ENCODE measurements at regions not wholly inside any gene's neighbourhood (a gene's known extent, or its start where the extent isn't known, plus 50 kb on each side); places are given as distances from the start of the nearest gene placed in this dataset.

DNA sequence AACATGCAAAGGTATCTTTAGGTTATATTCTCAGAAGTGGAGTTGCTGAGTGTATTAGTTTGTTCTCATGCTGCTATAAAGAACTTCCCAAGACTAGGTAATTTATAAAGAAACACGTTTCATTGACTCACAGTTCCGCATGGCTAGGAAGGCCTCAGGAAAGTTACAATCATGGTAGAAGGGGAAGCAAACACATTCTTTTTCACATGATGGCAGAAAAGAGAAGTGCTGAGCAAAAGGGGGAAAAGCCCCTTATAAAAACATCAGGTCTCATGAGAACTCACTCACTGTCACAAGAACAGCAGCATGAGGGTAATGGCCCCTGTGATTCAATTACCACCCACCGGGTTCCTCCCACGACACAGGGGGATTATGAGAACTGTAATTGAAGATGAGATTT is 163.6 kb upstream of the PRLR start:
- Histone ChIP-seq H3K27ac (ENCODE audit: low read depth in 1 of 2, low read length in 1 of 2) (no peak overlapping the region), H3K36me3 (ENCODE audit: control insufficient read depth in 2 of 2, insufficient read depth in 2 of 2, low read length in 1 of 2) (no peaks in the 10 kb centered on the region), H3K9me3 (ENCODE audit: control insufficient read depth in 2 of 2, insufficient read depth in 1 of 2, low read length in 1 of 2) (no peaks in the 10 kb centered on the region), H3K27me3 (ENCODE audit: control insufficient read depth in 2 of 2, insufficient read depth in 1 of 2, low read length in 1 of 2) (no peaks in the 10 kb centered on the region), H3K4me3 (ENCODE audit: low read length in 2 of 2) (no peak overlapping the region), H3K4me1 (ENCODE audit: control insufficient read depth in 2 of 2, insufficient read depth in 2 of 2, low read length in 2 of 2) (no peaks in the 10 kb centered on the region)
- WGBS: 84% methylated on average over 4 of the region's 4 CpGs
- no peak for DNase-seq (ENCODE audit: low read depth in 6 of 9, low spot score in 9 of 9)

DNA sequence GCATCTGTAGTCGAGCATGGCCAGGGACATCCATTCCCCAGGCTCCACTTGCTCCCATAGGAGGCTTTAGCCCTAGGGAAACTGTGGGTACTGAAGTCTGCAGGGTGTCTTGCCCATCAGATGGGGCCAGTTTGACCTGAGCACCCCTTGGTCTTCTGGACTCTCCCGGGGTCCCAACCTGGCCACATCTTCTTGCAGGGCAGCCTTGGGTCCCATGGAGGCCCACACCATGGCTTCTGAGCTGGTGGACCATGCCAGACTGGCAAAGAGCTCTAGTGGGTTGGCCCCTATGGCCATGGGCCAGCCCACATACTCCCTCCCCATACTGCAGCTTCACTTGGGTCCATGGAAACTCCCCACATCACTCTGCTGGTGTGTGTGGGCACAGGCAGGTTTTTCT is 154.4 kb upstream of the PRLR start:
- Histone ChIP-seq H3K4me1 (ENCODE audit: control insufficient read depth in 2 of 2, insufficient read depth in 2 of 2, low read length in 2 of 2) (no peaks in the 10 kb centered on the region), H3K4me3 (ENCODE audit: low read length in 2 of 2) (no peak overlapping the region), H3K36me3 (ENCODE audit: control insufficient read depth in 2 of 2, insufficient read depth in 2 of 2, low read length in 1 of 2) (no peaks in the 10 kb centered on the region), H3K27ac (ENCODE audit: low read depth in 1 of 2, low read length in 1 of 2) (no peak overlapping the region), H3K9me3 (ENCODE audit: control insufficient read depth in 2 of 2, insufficient read depth in 1 of 2, low read length in 1 of 2) (peaks cover 0 to 4% of the 10 kb centered on the region in 2 donors), H3K27me3 (ENCODE audit: control insufficient read depth in 2 of 2, insufficient read depth in 1 of 2, low read length in 1 of 2) (no peaks in the 10 kb centered on the region)
- 94% methylated on average over 2 of the region's 2 CpGs for WGBS
- no peak for DNase-seq (ENCODE audit: low read depth in 6 of 9, low spot score in 9 of 9)

DNA sequence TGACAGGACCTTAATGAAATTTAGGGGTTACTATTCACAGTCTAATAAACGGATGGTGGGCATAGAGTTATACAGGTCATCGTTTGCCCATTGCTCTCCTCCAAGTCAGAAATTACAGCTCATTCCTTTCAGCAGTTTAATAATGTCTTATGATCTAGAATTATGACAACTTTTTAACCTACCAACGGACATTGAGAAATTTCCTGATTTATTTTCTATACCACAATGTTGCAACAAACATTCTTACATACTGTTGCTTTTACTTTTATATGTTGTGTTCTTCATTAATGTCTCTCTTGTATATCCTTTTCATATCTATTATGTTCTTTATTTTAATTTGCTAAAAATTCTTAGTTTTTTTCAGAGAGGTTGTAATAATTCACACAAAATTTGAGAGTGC is 152.8 kb upstream of the PRLR start:
- no peak overlapping the region for H3K4me3 ChIP-seq (ENCODE audit: low read length in 2 of 2)
- no peak for DNase-seq (ENCODE audit: low read depth in 6 of 9, low spot score in 9 of 9)

DNA sequence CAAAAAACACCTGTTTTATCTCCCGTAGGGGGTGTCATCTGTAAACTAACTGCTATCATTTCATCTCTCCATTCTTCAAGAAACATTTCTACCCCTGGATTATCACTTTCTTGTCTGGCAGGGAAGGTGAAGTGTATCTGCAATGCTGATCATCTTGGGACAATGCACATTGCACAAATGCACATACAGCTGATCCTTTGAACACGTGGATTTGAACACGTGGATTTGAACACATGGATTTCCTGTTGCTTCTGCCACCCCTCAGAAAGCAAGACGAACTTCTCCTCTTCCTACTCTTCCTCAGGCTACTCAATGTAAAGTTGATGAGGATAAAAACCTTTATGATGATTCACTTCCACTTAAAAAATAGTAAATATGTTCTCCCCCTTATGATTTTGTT is 147.4 kb upstream of the PRLR start:
- Histone ChIP-seq H3K9me3 (ENCODE audit: control insufficient read depth in 2 of 2, insufficient read depth in 1 of 2, low read length in 1 of 2) (no peaks in the 10 kb centered on the region), H3K36me3 (ENCODE audit: control insufficient read depth in 2 of 2, insufficient read depth in 2 of 2, low read length in 1 of 2) (no peaks in the 10 kb centered on the region), H3K27me3 (ENCODE audit: control insufficient read depth in 2 of 2, insufficient read depth in 1 of 2, low read length in 1 of 2) (no peaks in the 10 kb centered on the region), H3K4me1 (ENCODE audit: control insufficient read depth in 2 of 2, insufficient read depth in 2 of 2, low read length in 2 of 2) (no peaks in the 10 kb centered on the region), H3K27ac (ENCODE audit: low read depth in 1 of 2, low read length in 1 of 2) (no peak overlapping the region), H3K4me3 (ENCODE audit: low read length in 2 of 2) (no peak overlapping the region)
- 85% methylated on average over 4 of the region's 4 CpGs for WGBS
- no peak for DNase-seq (ENCODE audit: low read depth in 6 of 9, low spot score in 9 of 9)

More for the DNA sequence above, 152.8 kb upstream of the PRLR start:
- H3K27me3 ChIP-seq (ENCODE audit: control insufficient read depth in 2 of 2, insufficient read depth in 1 of 2, low read length in 1 of 2): no peaks in the 10 kb centered on the region
- no peaks in the 10 kb centered on the region for H3K4me1 ChIP-seq (ENCODE audit: control insufficient read depth in 2 of 2, insufficient read depth in 2 of 2, low read length in 2 of 2)
- H3K27ac ChIP-seq (ENCODE audit: low read depth in 1 of 2, low read length in 1 of 2): no peak overlapping the region
- H3K36me3 ChIP-seq (ENCODE audit: control insufficient read depth in 2 of 2, insufficient read depth in 2 of 2, low read length in 1 of 2): no peaks in the 10 kb centered on the region
- WGBS: 98% methylated on average over 3 of the region's 3 CpGs
- peaks cover 0 to 4% of the 10 kb centered on the region in 2 donors for H3K9me3 ChIP-seq (ENCODE audit: control insufficient read depth in 2 of 2, insufficient read depth in 1 of 2, low read length in 1 of 2)

DNA sequence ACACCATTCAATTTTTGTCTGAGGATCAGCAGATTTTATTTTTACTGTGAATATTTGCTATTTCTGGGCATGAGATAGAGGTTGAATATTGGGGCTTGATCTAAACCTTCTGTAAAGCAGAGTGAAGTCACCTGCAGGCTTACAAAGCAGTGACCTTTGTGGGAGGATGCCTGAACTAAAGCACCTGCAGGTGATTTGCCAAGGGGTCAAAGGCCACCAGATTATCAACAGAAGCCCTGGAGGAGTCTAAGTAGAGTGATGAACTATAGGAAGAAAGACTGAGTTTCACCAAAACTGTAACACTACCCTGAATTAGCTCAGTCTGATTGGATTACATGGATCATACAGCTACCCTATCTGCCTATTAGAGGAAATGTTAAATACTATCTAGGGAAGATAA is 144.3 kb upstream of the PRLR start:
- Histone ChIP-seq H3K36me3 (ENCODE audit: control insufficient read depth in 2 of 2, insufficient read depth in 2 of 2, low read length in 1 of 2) (no peaks in the 10 kb centered on the region), H3K4me3 (ENCODE audit: low read length in 2 of 2) (no peak overlapping the region), H3K4me1 (ENCODE audit: control insufficient read depth in 2 of 2, insufficient read depth in 2 of 2, low read length in 2 of 2) (no peaks in the 10 kb centered on the region), H3K27me3 (ENCODE audit: control insufficient read depth in 2 of 2, insufficient read depth in 1 of 2, low read length in 1 of 2) (no peaks in the 10 kb centered on the region), H3K9me3 (ENCODE audit: control insufficient read depth in 2 of 2, insufficient read depth in 1 of 2, low read length in 1 of 2) (no peaks in the 10 kb centered on the region), H3K27ac (ENCODE audit: low read depth in 1 of 2, low read length in 1 of 2) (no peak overlapping the region)
- DNase-seq (ENCODE audit: low read depth in 6 of 9, low spot score in 9 of 9): no peak

DNA sequence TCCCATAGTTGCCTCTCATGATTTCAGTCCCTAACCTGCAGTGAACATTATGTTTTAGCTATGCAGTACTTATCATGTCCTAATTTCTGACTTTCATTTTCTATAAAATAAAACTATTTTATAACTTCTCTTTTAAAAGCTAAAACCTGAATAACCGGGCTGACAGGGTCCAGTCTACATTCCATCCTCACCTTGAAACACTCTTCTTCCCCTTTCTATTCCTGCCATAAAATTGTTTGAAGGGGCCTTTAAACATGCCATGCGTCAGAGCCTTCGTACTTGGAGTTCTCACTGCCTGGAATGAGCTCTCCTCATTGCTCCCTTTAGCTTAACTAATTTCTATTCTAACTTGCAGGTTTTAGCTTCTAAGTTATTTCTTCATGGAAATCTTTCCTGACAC is 143.0 kb upstream of the PRLR start:
- Histone ChIP-seq H3K4me1 (ENCODE audit: control insufficient read depth in 2 of 2, insufficient read depth in 2 of 2, low read length in 2 of 2) (no peaks in the 10 kb centered on the region), H3K9me3 (ENCODE audit: control insufficient read depth in 2 of 2, insufficient read depth in 1 of 2, low read length in 1 of 2) (no peaks in the 10 kb centered on the region), H3K27ac (ENCODE audit: low read depth in 1 of 2, low read length in 1 of 2) (no peak overlapping the region), H3K27me3 (ENCODE audit: control insufficient read depth in 2 of 2, insufficient read depth in 1 of 2, low read length in 1 of 2) (no peaks in the 10 kb centered on the region), H3K4me3 (ENCODE audit: low read length in 2 of 2) (no peak overlapping the region), H3K36me3 (ENCODE audit: control insufficient read depth in 2 of 2, insufficient read depth in 2 of 2, low read length in 1 of 2) (no peaks in the 10 kb centered on the region)
- 94% methylated on average over 3 of the region's 3 CpGs for whole genome bisulfite sequencing
- no peak for DNase-seq (ENCODE audit: low read depth in 6 of 9, low spot score in 9 of 9)

DNA sequence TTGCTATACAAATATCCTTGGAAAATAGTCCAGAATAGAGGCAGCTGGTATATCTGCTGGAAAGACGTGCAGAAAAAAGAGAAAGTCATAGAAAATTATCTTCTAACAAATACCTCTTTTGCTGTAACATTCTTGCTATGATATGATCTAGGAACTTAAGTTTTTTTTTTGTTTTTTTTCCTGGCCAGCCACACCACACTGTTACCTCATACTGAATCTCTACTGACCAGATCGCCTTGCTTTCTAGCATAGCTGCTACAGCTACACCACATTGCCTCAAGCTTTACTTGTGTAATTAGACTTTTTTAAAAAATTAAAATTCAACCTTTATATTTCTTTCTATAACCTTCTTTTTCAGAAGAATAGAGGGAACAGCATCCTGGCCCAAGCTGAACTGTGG is 142.2 kb upstream of the PRLR start:
- H3K36me3 ChIP-seq (ENCODE audit: control insufficient read depth in 2 of 2, insufficient read depth in 2 of 2, low read length in 1 of 2): no peaks in the 10 kb centered on the region
- H3K4me1 ChIP-seq (ENCODE audit: control insufficient read depth in 2 of 2, insufficient read depth in 2 of 2, low read length in 2 of 2): no peaks in the 10 kb centered on the region
- DNase-seq (ENCODE audit: low read depth in 6 of 9, low spot score in 9 of 9): no peak
- H3K4me3 ChIP-seq (ENCODE audit: low read length in 2 of 2): no peak overlapping the region
- no peak overlapping the region for H3K27ac ChIP-seq (ENCODE audit: low read depth in 1 of 2, low read length in 1 of 2)
- WGBS: 89% methylated on average over 2 of the region's 2 CpGs
- H3K27me3 ChIP-seq (ENCODE audit: control insufficient read depth in 2 of 2, insufficient read depth in 1 of 2, low read length in 1 of 2): no peaks in the 10 kb centered on the region
- no peaks in the 10 kb centered on the region for H3K9me3 ChIP-seq (ENCODE audit: control insufficient read depth in 2 of 2, insufficient read depth in 1 of 2, low read length in 1 of 2)

DNA sequence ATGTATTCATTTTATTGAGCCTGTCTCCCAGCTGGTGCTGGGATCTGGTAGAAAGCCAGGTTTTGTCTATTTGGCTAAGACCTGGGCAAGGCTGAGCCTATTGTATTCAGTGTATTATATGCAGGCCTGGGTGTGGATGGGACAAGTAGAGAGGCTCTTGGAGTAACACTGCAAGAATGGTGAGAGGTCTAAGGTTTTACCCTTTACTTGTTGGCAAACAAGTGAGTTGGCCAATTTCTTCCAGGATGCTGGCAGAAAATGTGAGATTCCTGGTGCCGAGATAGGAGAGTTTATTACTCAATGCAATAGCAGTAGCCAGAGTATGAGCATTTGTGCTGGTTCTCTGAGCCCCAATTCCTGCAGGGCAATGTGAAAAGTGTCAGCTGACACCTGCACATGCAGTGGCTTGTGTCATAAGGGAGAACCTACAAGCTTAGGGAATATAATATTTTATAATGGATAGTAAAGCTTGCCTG is 141.7 kb upstream of the PRLR start:
- Histone ChIP-seq H3K4me1 (ENCODE audit: control insufficient read depth in 2 of 2, insufficient read depth in 2 of 2, low read length in 2 of 2) (no peaks in the 10 kb centered on the region), H3K27ac (ENCODE audit: low read depth in 1 of 2, low read length in 1 of 2) (no peak overlapping the region), H3K9me3 (ENCODE audit: control insufficient read depth in 2 of 2, insufficient read depth in 1 of 2, low read length in 1 of 2) (no peaks in the 10 kb centered on the region), H3K36me3 (ENCODE audit: control insufficient read depth in 2 of 2, insufficient read depth in 2 of 2, low read length in 1 of 2) (no peaks in the 10 kb centered on the region), H3K4me3 (ENCODE audit: low read length in 2 of 2) (no peak overlapping the region), H3K27me3 (ENCODE audit: control insufficient read depth in 2 of 2, insufficient read depth in 1 of 2, low read length in 1 of 2) (no peaks in the 10 kb centered on the region)
- 98% methylated on average over 1 of the region's 1 CpG for WGBS
- DNase-seq (ENCODE audit: low read depth in 6 of 9, low spot score in 9 of 9): no peak

DNA sequence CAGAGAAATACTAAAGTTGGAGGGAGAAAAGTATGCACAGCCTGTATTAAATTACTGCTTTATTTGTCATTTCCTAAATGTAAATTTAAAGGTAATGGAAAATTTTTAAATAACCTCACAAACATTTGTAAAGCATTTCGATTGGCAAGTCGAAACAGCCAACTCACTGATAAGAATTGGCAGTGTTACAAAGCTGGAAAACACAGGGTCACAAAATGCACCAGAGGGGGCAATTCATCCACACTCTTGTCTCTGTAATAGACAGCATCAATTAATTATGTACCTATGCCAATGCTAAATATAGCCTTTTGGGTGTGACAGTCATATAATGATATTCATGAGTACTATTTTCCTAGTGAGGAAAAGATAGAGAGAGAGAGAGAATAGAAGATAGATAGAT is 140.6 kb upstream of the PRLR start:
- Histone ChIP-seq H3K4me3 (ENCODE audit: low read length in 2 of 2) (no peak overlapping the region), H3K27me3 (ENCODE audit: control insufficient read depth in 2 of 2, insufficient read depth in 1 of 2, low read length in 1 of 2) (no peaks in the 10 kb centered on the region), H3K27ac (ENCODE audit: low read depth in 1 of 2, low read length in 1 of 2) (no peak overlapping the region), H3K4me1 (ENCODE audit: control insufficient read depth in 2 of 2, insufficient read depth in 2 of 2, low read length in 2 of 2) (no peaks in the 10 kb centered on the region), H3K36me3 (ENCODE audit: control insufficient read depth in 2 of 2, insufficient read depth in 2 of 2, low read length in 1 of 2) (no peaks in the 10 kb centered on the region), H3K9me3 (ENCODE audit: control insufficient read depth in 2 of 2, insufficient read depth in 1 of 2, low read length in 1 of 2) (no peaks in the 10 kb centered on the region)
- DNase-seq (ENCODE audit: low read depth in 6 of 9, low spot score in 9 of 9): no peak
- WGBS: 94% methylated on average over 2 of the region's 2 CpGs

All from thymus (tissue), 11 donors.